ENCODE measurements at regions not wholly inside any gene's neighbourhood (a gene's known extent, or its start where the extent isn't known, plus 50 kb on each side); places are given as distances from the start of the nearest gene placed in this dataset.

DNA sequence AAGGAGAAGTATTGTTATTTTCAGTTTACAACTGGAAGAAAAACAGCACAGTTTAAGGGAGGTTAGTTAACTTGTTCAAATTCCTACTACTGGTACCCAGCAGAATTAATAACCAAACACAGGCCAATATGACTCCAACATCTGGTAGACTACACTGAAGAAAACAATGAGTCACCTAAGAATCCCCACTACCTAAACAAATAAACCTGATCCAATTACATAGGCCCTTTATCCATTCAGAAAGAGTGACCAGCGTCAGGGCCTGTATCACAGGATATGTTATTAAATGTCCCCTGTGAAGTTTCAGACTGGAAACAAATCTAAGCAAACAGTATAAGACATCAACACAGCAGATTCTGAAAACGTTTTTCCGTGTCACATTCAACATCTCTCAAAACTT is 492.5 kb upstream of the INTU start:
- DNase-seq, result no peak

DNA sequence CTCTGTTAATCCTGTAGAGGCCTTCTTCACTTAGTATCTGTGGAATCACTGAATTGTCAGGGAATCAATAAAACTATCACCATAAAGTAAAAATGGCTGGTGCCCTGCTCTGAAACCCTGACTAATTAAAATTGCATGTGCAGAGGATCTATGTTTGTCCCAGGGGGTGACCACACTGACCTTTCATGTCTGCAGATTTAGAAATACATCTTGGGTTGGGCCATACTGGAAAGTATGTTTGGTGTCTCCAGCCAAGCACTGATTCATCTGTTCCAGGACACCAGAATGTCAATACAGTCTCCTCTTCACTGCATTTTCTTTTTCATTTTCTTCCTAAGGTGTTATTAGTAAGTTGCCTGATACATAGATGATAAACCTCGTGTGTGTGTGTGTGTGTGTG is 490.9 kb upstream of the INTU start:
- no peak for DNase-seq

DNA sequence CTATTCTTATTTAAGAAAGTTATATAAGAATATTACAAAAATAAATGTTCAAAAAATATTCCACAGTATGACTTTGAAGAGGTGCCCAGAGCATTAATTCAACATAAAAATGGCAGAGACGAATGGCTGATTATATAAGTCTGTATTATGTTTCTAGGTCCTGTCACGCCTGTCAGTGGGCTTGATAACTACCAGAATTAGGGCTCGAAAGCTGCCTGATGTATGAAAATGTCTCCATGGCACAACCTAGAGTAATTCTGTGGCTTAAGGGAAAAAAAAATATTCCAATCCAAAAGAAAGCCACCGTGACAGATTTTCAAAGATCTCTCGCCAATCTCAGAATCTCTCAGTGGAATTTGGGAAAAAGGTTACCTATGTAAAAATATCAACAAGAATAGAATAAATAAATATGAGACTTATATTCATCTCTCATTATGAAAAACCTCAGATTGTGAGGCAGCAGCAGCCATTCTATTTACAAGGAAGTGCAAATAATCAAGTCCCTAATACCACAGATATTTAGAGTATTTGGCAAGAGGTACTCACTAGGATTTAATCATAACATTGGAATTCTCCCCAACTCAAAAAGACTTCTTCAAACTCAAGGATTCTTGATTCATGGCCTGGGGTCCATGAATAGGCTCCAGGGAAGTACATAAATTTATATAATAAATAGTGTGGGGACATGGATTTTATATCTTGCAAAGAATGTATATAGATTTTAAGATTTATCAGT is 489.1 kb upstream of the INTU start:
- DNase-seq, result no peak

DNA sequence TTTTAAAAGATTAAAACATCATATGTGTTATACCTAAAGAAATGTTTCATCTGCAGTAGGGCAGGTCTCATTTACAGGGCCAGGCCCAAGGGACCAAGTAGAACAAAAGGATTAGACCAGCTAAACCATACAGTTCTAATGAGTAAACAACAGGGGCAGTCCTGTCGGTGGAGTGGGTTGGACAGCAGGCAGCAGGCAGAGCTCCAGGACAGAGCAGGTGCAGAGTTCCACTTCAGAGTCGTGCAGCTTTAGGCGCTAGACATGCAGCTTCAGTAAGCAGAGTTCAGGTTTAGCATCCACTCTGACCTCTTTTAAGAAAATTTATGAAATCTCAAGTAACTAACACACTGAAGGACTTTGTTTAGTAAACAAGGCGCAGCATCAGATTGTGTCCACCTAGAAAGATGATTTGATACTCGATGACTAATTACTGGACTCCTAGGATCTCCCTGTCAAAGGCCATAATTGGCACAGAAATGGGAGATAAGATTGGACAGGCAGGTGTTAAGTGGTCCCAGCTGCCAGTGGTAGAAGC is 487.7 kb upstream of the INTU start:
- DNase-seq, result peak; percentile 91

DNA sequence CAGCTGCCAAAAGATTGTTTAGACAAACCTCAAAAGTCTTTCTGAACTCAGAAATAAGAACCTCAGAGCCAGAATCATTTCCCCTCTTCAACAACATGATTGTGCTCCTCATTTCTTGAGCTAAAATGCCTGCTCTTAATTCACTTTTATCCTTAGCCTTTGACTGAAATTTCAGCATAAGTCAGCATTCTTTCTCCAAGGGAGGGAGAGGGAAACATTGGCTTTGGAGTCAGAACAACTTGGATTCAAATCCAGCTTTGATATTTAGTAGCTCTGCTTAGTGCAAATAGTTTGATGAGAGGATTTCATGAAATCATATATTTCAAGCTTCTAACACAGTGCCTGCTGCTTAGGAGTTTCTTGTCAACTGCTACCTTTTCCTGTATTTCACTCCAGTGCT is 484.6 kb upstream of the INTU start:
- no peak for DNase-seq

DNA sequence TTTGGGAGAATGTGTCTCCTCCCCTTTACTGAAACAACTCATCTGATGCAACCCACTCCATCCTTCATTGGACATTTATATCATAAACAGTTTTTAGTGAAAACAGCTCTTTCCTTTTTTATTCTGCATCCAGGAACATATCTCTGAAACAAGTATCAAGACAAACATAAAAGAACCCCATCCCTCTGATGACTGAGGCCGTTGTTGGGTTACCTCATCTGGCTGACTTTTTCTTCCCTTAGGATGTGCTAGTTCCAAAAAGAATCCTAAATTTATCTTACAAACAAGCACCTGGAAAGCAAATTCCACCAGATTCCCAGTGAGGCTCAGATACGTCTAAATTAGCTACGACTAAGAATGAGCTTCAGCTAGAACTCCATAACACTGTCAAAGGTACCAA is 483.7 kb upstream of the INTU start:
- DNase-seq, result no peak

DNA sequence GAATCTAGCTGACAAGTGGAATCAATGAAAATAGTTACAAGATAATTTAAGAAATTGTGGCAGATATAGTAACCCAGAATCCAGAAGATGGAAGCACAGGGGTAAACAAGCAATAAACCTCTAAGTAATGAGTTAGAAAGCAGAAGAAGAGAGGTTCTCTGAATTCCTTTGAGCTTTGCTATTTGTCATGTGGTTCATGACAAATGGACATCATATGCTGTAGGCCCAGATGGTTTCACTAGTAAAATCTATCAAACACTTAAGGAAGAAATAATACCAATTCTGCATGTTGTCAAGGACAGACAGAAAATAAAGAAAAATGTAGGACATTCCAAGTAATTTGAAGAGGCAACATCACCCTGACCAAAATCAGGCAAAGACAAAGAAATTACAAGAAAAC is 480.8 kb upstream of the INTU start:
- DNase-seq, result no peak

DNA sequence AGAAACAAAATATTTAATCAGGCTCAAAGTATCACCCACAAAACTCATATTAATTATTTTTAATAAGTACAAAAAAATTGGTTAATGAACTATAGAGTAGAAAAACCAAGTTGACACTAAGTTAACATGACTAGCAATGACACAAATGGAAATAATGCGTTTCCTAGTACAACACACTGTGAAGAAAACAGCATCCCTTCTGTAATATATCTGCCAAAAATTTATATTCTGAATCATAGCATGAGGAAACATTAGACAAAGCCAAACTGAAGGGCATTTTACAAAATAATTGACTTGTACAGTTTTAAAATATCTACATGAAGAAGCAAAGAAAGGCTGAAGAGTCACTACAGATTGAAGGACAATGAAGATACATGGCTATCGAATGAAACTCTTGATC is 477.6 kb upstream of the INTU start:
- DNase-seq, result no peak

DNA sequence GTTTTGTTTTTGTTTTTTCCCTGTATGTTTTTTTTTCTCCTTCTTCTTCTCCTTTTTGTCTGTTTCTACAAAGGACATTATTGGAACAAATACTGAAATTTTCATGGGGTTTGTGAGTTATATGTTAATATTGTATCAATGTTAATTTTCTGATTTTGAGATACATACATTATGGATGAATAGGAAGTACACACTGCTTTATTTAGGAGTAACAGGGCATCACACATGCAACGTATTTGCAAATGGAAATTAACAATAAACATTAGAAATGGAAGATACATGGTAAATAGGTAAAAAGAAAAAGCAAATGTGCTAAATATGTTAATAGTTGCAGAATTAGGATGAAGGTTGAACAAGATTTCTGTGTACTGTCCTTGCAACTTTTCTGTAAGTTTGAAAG is 477.2 kb upstream of the INTU start:
- DNase-seq, result no peak

DNA sequence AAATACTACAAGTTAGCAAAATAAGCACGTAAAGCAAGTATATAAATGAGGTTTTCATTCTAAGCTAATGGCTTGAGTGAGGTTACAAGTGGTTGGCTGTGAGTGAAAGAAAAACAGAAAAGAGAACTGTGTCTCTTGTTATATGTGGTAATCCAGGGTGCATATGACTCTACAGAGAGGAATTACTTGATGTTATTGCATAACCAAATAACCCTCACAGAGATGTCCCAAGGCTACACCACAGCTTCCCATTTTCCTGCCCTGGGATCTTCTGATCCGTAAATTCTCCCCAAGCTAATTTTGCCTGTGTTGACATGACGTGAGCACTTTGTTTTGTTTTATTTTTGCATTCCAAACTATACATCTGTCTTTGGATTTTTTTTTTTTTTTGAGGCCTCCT is 470.0 kb upstream of the INTU start:
- DNase-seq, result no peak

DNA sequence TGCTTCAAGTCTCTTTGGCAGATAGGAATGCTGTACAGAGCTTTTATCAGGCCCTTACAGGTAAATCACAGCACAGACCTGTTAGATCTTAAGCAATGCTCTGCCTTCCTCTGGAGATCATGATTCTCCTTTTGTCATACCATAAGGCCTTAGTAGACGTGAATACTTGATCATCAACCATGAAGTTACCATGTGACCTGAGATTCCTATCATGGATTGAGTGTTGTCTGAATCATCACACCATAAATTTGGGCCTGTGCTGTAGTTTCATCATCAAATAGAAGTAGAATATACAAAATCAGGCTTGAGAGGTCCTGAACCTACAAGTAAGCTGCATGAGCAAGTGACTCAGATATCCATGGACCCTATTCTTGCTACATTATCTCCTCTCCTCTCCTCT is 466.8 kb upstream of the INTU start:
- no peak for DNase-seq

DNA sequence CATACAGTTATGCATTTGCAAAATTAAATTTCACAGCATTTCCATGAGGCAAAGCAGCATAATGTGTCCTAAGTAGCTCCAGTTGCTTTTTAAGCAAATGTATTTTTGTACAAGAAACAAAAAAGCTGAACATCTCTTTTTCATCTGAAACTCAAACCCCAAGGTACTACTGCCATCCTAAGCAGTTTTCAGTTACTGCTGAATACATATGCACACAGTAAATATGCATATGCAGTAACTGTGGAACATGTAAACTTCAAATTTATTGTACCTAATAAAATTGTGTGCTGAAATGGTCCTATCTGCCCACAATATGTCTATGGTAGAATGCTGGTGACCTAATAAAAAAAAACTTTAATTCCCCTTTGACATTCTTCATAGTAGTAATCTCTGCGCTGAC is 458.6 kb upstream of the INTU start:
- no peak for DNase-seq

DNA sequence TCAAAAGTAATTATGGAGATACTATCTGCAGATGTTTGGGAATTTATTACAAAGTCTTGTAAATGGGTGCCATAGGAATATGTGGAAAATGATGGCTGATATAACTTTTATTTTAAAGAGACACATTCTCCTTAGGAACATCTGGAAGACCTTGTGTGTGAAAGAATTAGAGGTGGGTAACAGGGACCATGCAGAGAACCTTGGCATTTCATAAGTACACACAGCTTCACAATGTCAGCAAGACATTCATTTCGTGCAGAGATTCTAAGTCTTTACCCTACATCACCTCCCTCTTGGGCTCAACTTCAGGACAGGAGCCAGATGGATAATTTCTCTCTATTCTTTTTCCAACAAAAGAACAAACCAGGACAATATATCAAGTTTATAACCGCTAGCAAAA is 458.1 kb upstream of the INTU start:
- DNase-seq, result no peak

DNA sequence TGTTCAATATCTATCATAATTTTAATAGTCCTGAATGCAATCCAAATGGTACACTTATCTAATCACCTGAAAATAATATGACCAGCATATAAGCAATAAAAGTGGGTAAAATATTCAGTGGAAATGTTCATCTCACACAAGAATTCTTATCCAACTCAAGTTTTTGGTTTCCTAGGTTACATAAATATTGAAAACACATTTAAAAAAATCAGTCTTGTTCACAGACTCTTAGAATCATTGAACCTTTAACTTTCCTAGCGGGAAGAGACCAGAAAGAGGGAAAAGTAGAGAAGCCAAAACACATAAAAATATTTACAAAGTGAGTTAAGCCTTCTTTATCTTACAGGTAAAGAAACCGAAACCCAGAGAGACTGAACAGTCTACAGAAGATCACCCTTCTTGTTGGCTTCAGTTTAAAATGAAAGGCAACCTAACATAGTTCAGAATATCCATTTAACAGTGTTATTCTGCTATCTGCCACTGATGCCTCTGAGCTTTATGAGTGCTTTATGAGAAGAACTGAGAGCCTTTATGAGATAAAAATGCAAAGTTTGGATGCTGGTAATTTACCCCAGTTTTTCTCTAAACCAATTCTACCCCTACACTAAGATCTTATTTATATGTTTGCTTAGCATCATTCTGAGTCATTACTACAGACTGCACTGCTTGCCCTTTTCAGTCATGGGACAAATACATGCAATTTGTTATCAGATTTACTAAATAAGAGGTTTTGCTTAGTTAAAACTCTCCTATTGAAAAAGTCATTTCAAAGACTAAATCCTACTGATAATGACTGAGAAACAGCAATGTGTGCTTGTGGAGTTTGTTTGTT is 453.3 kb upstream of the INTU start:
- DNase-seq, result no peak

DNA sequence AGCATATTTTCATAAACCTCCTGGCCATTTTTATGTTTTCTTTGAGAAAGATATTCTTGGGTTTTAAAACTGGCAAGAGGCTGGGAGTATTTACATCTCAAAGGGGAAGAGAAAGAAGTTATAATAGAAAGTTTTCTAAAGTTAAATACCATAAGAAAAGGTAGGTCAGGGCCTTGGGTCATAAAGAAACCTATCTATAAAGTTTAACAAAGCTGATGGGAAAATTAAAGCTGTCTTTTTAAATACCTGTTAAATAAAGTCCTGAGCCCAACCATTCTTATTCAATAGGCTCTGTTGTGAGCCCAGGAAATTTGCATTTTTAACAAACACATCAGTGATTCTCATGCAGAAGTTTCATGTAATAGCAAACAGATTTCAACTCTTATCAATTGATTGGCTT is 451.8 kb upstream of the INTU start:
- DNase-seq, result no peak

DNA sequence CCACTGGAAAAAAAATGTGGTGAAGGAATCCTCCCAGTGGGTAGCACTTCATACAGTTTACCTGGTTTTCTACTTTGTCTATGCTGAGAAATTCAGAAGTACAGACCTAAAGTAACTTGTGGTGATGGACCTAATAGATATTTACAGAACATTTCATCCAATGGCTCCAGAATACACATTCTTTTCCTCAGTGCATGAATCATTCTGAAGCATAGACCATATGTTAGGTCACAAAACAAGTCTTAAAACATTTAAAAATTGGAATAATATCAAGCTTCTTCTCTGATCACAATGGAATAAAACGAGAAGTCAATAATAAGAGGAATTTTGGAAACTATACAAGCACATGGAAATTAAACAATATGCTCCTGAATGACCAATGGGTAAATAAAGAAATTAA is 450.1 kb upstream of the INTU start:
- no peak for DNase-seq

DNA sequence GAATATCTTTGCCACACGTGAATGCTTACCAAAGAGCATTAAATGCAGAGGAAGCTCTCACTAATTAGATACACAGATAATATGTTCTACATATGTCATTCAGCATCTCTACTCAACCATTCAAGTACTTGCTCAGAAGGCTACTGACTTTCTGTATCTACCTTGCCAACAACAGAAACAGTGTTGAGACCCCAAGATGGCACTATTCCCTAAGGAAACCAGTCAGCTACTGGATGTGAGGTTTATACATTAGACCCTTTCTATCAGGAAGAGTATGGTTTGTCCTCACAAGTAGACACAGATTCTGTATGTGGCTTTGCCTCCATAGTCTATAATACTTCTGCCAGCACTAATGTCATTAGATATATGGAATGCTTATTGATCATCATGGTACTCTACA is 443.9 kb upstream of the INTU start:
- DNase-seq, result peak; percentile 40

DNA sequence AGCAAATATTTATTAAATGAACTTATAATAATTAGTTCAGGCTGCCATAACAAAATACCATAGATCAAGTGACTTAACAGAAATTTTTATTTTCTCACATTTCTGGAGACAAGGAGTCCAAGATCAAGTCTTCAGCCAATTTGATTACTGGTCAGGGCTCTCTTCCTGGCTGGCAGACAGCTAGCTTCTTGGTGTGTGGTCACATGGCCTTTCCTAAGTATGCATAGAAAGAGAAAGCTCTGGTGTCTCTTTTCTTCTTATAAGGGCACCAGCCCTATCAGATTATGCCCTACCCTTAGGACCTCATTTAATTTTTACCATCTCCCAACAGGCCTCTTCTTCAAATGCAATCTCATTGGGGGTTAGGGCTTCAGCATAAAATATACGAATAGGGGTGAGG is 438.5 kb upstream of the INTU start:
- DNase-seq, result no peak

DNA sequence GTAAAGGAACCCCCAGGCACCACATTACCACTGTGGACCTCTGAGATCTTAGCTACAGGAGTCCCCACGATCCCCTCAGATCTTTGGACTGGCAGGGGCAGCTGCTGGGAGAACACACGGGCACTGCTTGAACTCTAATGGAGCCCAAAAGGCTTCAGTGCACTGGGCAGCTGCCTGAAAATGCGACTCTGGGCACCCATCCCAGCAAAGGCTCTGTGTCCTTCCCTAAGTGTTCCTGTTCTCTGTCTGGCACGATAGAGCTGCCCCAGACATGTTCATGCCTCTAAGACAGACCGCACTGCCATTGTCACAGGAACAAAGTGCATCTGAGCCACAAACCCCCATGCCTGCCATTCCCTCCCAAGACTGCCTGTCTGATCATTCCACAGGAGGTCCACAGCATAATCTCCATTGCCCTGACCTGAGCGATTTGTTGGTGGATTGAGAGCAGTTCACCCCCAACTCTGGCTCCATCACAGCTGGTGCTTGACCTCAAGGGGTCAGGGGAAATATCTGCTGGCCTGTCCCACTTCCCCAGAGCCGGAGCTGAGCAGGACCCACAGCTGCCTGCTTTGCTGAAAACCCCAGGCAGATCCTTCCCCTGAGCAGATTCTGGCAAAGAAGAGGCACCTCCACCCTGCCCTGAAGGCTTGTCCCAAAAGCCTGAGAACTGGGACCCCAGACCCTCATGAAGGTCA is 436.0 kb upstream of the INTU start:
- no peak for DNase-seq

DNA sequence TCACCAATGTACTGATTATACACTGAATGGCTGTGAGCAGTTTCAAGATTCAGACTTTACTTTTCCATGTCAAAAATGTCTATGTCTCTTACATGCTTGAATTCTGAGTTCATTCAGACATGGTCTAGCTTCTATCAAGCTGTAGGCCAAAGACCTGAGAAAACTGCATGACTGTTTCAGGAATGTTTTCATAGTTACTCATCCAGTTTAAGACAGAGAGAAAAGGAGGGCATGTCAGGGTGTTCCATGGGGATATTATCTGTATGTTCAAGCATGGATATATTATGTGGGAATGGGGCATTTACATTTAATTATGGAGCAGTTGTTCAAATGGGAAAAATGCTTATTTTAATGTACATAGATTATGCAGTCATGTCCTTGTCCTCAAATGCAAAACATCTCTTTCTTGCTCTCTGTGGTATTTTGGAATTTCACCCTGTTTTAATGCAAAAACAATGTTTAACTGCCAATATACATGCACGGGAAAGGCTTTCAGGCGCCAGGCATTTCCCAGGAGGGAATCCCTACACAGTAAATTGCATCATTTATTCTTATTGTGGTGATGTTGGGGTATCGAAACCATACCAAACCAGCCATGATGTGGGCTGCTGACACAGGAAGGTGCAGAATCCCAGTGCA is 429.1 kb upstream of the INTU start:
- DNase-seq, result no peak

DNA sequence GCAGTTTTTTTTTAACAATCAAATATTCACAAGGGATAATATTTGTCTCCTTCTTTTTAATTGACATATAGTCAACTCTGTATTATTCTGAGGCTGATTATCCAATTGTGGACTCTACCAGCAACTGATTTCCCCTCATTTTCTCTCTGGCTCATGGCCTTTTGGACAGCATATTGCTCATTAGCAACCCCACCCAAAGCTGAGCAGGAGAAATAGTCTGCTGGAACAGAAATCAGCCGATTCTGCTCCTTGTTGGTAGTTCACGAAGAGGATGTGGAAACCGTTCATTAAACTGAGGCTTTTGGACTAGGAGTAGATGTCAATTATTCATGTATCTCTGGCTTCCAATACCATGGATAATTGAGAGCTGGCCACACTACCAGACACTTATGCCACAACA is 428.4 kb upstream of the INTU start:
- DNase-seq, result no peak

DNA sequence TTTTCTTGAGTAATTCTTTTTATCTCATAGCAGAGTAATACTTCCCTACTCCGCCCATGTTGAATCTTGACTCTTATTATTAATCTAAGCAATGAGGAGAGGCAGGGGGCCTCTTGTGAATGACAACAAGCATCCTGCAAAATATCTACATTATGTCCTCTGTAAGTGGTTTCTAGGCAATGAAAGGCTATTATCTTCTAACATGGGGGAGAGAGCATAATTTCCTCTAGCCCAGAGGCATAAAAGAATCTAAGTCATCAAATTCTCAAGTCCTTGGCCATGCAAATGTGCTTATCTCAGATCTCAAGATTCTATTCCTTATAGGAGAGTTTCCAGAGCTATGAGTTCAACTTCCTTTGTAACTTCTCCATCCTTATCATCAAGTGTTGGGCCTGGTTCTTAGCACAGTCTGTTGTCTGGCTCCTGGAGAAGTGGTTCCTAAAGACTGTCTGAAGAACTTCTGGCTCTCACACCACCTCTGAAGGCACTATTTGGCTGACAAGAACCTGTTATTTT is 423.1 kb upstream of the INTU start:
- no peak for DNase-seq

Data from NCI-H1092 (cell line).